Kidney (tissue), 13 donors: ENCODE measurements at regions not wholly inside any gene's neighbourhood (a gene's known extent, or its start where the extent isn't known, plus 50 kb on each side); places are given as distances from the start of the nearest gene placed in this dataset.

Experiments used
- DNase-seq, 5 donors: peaks; one replicate each; pipeline ENCODE4 v3.0.0-alpha.2; 2013 to 2020
- FAIRE-seq: peaks from 2 replicates; lab custom pipeline; 2012; peaks lifted over from hg19 to GRCh38; lab: Jason Lieb, UNC
- H3K27ac ChIP-seq, 2 donors: one replicate each; pipeline ENCODE4 v1.7.0; 2013; ENCODE audit warnings: low read depth in 2 of 2, low read length in 2 of 2, inconsistent platforms in 1 of 2
- H3K27me3 ChIP-seq: one replicate; pipeline ENCODE4 v1.7.1; 2013; ENCODE audit warnings: low read length, inconsistent platforms; ENCODE audit not compliant: control insufficient read depth, insufficient read depth
- H3K36me3 ChIP-seq, 3 donors: one replicate each; pipeline versions ENCODE4 v1.7.0 to v1.7.1; 2013; ENCODE audit warnings: low read length in 3 of 3, control low read depth in 1 of 3, inconsistent platforms in 1 of 3; ENCODE audit not compliant: insufficient read depth in 3 of 3, control insufficient read depth in 2 of 3
- H3K4me1 ChIP-seq, 3 donors: one replicate each; pipeline versions ENCODE4 v1.7.0 to v1.7.1; 2013; ENCODE audit warnings: low read length in 3 of 3, inconsistent platforms in 1 of 3, low read depth in 1 of 3; ENCODE audit not compliant: control insufficient read depth in 2 of 3, insufficient read depth in 2 of 3
- H3K4me3 ChIP-seq, 3 donors: one replicate each; pipeline versions ENCODE4 v1.7.0 to v1.8.1; 2013; ENCODE audit warnings: low read length in 3 of 3, control low read depth in 1 of 3, inconsistent platforms in 1 of 3
- H3K9ac ChIP-seq, 3 donors: one replicate each; pipeline versions ENCODE4 v1.7.0 to v1.7.1; 2013; ENCODE audit warnings: low read length in 3 of 3, control low read depth in 1 of 3, inconsistent platforms in 1 of 3
- H3K9me3 ChIP-seq, 3 donors: one replicate each; pipeline versions ENCODE4 v1.7.0 to v1.7.1; 2013; ENCODE audit warnings: low read length in 3 of 3, control low read depth in 1 of 3, inconsistent platforms in 1 of 3; ENCODE audit not compliant: control insufficient read depth in 2 of 3, insufficient read depth in 1 of 3
- CTCF ChIP-seq: IDR thresholded peaks from 3 replicates; pipeline ENCODE4 v1.5.1; 2012; ENCODE audit warnings: mild to moderate bottlenecking, moderate library complexity, borderline replicate concordance; ENCODE audit not compliant: insufficient read depth; ENCODE audit errors: extremely low read depth
- intact Hi-C: fragments of 100-400 bp; cut with DNase I; formaldehyde crosslinking; loops from one replicate; pipeline ENCODE4 v1.11.1; 2022
- donor health status: control.
- donor health status: control.
- donor health status: control.
- donor health status: control.
- donor health status: control.
- donor health status: DM: yes; HTN: yes; CAD: no.
- donor health status: Normal renal cell carcinoma (clear cell type).

- no peak for TF ChIP-seq CTCF
- H3K9me3 ChIP-seq, result peaks cover 0 to 15% (median 11%) of the 10 kb centered on the region in 3 donors
- intact Hi-C loops, result no loop called here
- H3K9ac ChIP-seq, result no peak overlapping the region
- DNase-seq (peak in 4 of 5 donors; percentile 45 to 74 (median 50)), FAIRE-seq (no peak)
- no peak overlapping the region for H3K4me3 ChIP-seq
- no peaks in the 10 kb centered on the region for H3K36me3 ChIP-seq
- no peaks in the 10 kb centered on the region for H3K4me1 ChIP-seq
- H3K27ac ChIP-seq, result no peak overlapping the region
- no peaks in the 10 kb centered on the region for H3K27me3 ChIP-seq
Measured at GRCh38 chr14:76654573-76655108, 106.6 kb upstream of the VASH1 start.

- H3K9ac ChIP-seq, result no peak overlapping the region
- FAIRE-seq (no peak), DNase-seq (no peak)
- no peaks in the 10 kb centered on the region for H3K36me3 ChIP-seq
- intact Hi-C loops, result no loop called here
- no peaks in the 10 kb centered on the region for H3K27me3 ChIP-seq
- no peak overlapping the region for H3K27ac ChIP-seq
- H3K4me1 ChIP-seq, result no peaks in the 10 kb centered on the region
- no peak for TF ChIP-seq CTCF
- no peak overlapping the region for H3K4me3 ChIP-seq
- H3K9me3 ChIP-seq, result peaks cover 0 to 18% (median 11%) of the 10 kb centered on the region in 3 donors
Measured at GRCh38 chr14:76655331-76655730, 105.9 kb upstream of the VASH1 start.

- no peak for FAIRE-seq
- intact Hi-C loops, result no loop called here
Measured at GRCh38 chr14:76656592-76656991, 104.7 kb upstream of the VASH1 start.

More at GRCh38 chr14:76656592-76656991, 104.7 kb upstream of the VASH1 start:
- Histone ChIP-seq H3K9ac (no peak overlapping the region), H3K4me3 (no peak overlapping the region), H3K4me1 (no peaks in the 10 kb centered on the region), H3K27me3 (no peaks in the 10 kb centered on the region), H3K36me3 (no peaks in the 10 kb centered on the region), H3K9me3 (peaks cover 0 to 18% (median 11%) of the 10 kb centered on the region in 3 donors), H3K27ac (no peak overlapping the region)
- TF ChIP-seq CTCF, result no peak
- no peak for DNase-seq
